Heart left ventricle (tissue), 13 donors: ENCODE measurements at regions not wholly inside any gene's neighbourhood (a gene's known extent, or its start where the extent isn't known, plus 50 kb on each side); places are given as distances from the start of the nearest gene placed in this dataset.

Experiments used
- POLR2A ChIP-seq, 2 donors: fragments of 450-650 bp; IDR thresholded peaks; one replicate each; pipeline ENCODE4 v1.6.1; 2017; ENCODE audit warnings: antibody characterized with exemption in 2 of 2, mild to moderate bottlenecking in 2 of 2, moderate library complexity in 2 of 2
- TF ChIP-seq, protein P1 (sequence below), 12 donors: fragments of 200-600 bp; sonication (generic) in 4 of 12; IDR thresholded peaks; one replicate each; pipeline versions ENCODE4 v1.5.0 to v1.8.0; 2018 to 2022; ENCODE audit warnings: antibody characterized with exemption in 12 of 12, mild to moderate bottlenecking in 5 of 12
- donor health status: ischemic (EF 13 %, LVEDD 7.1; RV severe dilation, severe dysfunction).
- donor health status: DM: no; HTN: yes; CAD: no.
- donor health status: DM: no; HTN: no; CAD: no.
- donor health status: ischemic (EF 25% LVEDD 6.9; RV normal size, moderate dysfunction).
- donor health status: ischemic (EF 25% LVEDD 5.7; RV mildly dilated, moderate dysfunction).
- donor health status: ischemic (EF 35%, LVEDD 5.7; RV mildly dilated, moderate dysfunction).
- donor health status: nonischemic (EF 11% LVEDD 7.7; RV severe dilation, severe dysfunction).
- donor health status: DM: yes; HTN: yes; CAD: no.
- donor health status: PGD.
- donor health status: ischemic (EF 29% LVEDD 5.4; RV normal size, mild dysfunction).
- donor health status: nonischemic (EF 23%, LVEDD 6.1; RV moderate dilation, normal function).

DNA sequence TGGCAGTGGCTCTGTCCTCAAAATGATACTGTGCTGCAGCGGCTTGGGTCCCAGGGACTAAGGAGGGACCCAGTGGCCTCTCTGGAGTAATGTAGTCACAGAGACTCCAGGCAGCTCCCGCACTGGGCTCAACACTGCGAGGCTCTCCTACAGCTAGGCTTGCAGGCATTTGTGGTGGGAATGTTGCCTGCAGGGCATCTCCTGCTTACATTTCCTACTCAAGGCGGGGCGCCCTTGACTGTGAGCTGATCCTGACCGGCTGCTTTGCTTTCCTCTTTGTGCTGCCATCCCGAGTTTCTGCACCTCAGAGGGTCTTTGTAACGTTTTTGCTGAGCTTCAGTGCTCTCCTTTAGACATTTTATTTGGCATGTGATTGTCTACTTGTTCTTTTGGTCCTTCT lies 177.4 kb upstream of the FN1 start:
- TF ChIP-seq, protein P1, sequence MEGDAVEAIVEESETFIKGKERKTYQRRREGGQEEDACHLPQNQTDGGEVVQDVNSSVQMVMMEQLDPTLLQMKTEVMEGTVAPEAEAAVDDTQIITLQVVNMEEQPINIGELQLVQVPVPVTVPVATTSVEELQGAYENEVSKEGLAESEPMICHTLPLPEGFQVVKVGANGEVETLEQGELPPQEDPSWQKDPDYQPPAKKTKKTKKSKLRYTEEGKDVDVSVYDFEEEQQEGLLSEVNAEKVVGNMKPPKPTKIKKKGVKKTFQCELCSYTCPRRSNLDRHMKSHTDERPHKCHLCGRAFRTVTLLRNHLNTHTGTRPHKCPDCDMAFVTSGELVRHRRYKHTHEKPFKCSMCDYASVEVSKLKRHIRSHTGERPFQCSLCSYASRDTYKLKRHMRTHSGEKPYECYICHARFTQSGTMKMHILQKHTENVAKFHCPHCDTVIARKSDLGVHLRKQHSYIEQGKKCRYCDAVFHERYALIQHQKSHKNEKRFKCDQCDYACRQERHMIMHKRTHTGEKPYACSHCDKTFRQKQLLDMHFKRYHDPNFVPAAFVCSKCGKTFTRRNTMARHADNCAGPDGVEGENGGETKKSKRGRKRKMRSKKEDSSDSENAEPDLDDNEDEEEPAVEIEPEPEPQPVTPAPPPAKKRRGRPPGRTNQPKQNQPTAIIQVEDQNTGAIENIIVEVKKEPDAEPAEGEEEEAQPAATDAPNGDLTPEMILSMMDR (IDR thresholded peaks at IDR 0.05) = no peak
- TF ChIP-seq POLR2A (IDR thresholded peaks at IDR 0.05) = no peak
